ENCODE measurements at regions not wholly inside any gene's neighbourhood (a gene's known extent, or its start where the extent isn't known, plus 50 kb on each side); places are given as distances from the start of the nearest gene placed in this dataset.
"Not testable (repeated sequence)": the region's sequence is repeated elsewhere in the genome, so short reads cannot be mapped to it uniquely, and the experiment has no call there.

DNA sequence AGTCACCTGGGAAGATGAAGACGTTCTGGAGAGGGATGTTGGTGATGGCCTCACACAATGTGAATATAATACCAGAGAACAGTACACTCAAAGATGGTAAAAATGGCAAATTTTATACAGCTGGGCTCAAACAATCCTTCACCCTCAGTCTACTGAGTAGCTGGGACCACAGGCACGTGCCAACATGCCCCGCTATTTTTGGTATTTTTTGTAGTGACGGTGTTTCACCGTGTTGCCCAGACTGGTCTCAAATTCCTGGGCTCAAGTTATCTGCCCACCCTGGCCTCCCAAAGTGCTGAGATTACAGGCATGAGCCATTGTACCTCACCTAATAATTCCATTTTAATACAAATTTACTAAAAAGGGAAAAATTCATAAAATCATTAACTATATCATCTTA, 280.3 kb upstream of the HSFY2 start:
- no peak for DNase-seq (ENCODE audit: low spot score)

DNA sequence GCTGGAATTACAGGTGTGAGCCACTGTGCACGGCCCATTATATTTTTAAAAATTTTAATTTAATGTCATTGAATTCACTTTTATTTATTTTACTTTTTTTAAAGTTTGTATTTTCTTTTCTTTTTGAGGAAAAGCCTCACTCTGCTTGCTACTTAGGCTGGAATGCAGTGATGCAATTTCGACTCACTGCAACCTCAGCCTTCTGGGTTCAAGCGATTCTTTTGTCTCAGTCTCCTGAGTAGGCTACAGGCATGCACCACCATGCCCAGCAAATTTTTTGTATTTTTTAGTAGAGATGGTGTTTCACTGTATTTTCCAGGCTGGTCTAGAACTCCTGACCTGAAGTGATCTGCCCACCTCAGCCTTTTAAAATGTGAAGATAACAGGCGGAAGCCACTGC, 277.5 kb upstream of the HSFY2 start:
- DNase-seq (ENCODE audit: low spot score), result no peak

DNA sequence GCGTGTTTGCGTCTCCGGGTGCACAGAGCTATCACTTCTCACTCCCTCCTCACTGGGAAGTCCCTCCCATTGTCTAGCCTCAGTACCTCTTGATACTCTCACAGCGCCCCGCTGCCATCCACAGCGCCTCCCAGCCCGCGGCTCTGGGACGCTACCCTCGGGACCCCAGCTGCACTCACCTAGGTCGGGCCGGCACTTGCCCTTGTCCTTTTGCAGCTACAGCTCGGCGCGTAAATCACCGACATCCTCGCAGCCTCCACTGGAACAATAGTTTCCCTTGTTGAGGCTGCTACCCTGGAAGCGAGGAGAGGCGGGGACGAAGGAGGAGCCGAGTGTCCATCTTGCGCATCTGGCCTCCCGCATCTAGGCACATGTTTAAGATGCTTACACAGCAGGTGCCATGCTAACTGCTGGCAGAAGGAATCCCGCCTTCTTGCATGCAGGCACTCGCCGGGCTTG, 269.5 kb upstream of the HSFY2 start:
- DNase-seq (ENCODE audit: low spot score), result no peak

DNA sequence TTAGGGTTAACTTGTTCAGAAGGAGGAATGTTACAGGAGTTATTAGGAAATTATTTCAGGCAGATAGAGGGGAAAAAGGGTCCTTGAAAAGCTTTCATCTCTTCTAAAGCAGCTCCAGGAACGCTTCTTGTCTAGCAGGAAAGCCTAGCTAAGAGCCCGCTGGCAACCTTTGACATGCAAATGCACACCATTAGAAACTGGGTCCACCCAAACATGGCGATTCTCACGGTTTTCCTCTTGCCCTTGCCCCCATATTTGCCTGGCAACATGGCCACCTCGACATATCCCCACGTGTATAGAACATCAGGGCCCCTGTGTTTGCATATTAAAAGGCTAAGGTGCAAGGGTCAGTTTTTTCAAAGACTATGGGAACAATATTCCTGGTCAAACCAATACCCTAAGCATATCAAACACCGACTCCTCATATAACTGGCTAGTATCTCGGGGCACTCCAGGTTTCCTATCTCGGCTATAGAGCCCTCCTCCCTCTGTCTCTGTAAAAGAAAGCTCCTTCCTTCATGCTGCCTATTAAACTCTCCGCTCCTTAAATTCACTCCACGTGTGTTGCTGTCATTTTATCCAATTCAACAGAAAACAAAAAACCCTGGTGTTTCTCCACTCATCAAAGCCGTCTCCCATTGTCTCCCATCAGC, 268.9 kb upstream of the HSFY2 start:
- DNase-seq (ENCODE audit: low spot score), result no peak

DNA sequence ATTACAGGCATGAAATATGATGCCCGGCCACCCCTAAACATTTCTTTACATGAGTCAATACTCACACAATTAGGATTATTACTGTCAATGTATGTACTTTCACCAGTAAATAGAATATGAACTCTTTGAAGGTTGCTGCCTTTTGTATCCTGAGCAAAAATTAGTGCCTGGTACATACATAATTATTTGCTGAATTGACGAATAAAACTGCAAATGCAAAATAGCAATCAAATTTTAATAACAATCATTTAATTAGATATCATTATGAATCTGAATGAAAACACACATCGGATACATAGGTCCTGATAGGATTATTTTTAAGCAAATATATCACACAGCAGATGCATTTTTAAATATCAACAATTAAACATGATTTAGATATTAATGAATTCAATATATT, 253.1 kb upstream of the HSFY2 start:
- no peak for DNase-seq (ENCODE audit: low spot score)

DNA sequence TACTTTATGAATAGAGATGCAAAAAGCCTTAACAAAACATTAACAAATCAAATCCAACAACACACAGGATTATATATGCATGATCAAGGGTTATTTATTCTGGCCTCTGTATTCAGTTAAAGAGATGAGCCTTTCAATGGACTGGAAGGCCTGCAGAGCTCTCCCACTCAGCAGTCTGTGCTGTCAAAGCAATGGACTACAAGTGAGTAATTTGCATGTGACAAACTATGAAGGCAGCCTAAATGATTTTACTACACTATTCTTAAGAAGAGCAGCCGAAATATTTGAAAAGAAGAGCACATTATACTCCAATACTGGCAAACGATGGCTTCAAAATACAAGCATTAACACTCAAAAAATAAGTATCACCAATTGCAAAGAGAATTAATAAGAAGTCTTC, 250.4 kb upstream of the HSFY2 start:
- DNase-seq (ENCODE audit: low spot score), result no peak

DNA sequence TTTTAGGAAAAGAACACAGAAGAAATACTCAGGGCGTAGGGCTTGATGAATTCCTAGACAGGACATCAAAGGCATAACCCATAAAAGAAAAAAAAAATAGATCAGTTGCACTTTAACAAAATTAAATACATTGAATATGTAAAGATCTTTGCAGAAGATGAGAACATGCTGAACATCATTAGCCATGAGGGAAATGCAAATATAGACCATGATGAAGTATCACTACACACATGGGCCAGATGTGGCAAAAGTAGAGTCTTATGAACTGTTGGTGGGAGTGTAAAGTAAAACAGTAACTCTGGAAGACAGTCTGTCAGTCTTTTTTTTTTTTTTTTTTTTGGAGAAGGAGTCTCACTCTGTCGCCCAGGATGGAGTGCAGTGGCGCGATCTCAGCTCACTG, 246.7 kb upstream of the HSFY2 start:
- DNase-seq (ENCODE audit: low spot score), result no peak

DNA sequence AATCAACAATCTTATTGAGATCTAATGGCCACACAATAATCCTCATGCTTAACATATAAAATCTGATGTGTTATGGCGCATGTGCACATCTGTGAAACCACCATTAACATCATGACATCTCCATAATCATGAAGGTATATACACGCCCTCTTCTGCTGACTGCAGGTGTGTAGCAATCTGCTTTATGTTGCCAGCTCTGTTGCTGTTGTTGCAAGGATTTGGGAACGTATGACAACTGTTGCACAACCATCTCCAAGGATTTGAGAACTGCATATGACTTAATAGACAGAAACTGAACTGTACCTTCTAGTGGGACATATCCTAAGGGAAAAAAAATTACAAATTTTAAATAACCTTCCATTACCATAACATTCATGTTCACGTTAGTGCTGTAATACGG, 243.5 kb upstream of the HSFY2 start:
- no peak for DNase-seq (ENCODE audit: low spot score)

DNA sequence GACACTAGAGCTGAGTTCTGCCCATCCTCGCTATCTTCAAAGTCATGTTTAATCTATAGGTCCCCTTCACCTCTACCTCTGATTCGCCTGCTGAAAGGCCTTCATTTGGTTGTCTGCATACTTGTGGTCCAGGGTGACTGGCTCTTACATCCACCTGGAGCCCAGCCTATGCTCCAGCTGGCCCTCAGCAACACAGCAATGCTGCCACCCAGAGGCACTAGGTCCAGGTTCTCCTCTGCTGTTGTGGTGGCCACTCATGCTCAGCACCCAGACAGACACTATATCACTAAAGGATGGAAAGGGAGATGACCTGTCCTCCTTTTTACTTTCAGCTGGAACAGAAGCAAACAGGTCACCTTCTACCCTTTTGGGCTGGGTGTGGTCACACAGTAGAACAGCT, 242.3 kb upstream of the HSFY2 start:
- DNase-seq (ENCODE audit: low spot score), result peak; percentile 6

DNA sequence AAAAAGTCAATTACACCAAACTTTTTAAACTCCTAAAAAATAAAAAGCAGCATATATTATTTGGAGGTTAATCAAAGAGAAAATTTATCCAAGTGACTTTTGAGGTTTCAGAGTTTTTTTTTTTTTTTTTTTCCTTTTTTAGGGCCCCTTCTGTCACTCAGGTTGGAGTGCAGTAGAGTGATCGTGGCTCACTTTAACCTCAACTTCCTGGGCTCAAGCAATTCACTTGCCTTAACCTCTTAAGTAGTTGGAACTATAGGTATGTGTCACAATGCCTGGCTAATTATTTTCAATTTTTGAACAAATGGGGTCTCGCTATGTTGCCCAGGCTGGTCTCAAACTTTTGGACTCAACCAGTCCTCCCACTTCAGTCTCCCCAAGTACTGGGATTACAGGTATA, 241.7 kb upstream of the HSFY2 start:
- no peak for DNase-seq (ENCODE audit: low spot score)

DNA sequence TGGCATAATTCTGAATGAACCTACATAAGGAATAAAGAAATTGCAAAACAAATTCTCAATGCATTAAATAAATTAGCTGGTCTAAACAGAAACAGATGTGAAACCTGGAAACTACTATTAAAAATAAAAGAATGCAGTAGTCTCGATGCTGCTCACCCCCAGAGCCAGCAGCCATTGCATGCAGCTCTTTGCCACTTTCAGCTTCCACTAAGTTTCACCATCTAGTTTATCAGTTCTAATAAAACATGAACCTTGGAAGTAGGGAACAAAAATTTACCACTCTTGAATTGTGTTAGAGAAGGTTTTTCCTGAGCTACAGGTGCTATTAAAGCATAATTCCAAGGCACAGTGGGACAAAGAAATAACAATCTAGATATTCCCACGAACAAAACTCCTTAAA, 239.4 kb upstream of the HSFY2 start:
- peak; percentile 16 for DNase-seq (ENCODE audit: low spot score)

DNA sequence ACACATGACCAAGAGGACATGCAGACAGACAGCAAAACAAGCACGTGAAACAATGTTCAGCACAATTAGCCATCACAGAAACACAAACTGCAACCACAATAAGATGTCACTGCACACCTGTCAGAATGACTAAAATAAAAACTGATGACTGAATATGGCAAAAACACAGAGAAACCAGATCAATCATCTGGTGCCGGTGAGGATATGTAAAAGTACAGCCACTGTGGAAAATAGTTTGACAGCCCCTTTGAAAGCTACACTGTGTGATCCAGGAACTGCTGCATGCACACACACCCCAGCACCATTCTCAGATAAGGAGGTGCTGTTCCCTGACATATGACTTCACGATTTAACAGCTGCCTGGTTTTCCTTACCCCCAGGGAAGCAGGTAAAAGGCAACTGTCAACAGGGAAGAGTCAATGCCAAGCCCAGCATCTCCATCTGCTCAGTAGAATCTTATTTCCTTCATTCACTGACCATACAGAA, 238.1 kb upstream of the HSFY2 start:
- no peak for DNase-seq (ENCODE audit: low spot score)

DNA sequence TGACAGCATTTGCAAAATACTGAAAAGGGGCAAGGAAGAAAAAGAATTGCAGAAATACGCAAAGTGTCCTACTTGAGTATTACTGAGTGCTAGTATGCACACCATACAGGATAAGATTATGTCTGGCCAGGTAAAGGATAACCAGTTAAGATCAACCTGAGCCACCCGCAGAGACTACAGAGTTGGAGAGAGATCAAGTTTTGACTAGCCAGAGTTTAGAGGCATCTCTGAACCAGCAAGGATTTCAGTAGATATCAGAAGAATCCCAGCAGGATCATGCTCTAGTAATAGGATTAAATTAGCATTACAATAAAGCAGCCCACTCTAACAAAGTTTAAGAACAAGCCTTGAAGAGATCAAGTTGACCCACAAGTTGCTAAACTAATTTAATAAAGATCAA, 232.7 kb upstream of the HSFY2 start:
- no peak for DNase-seq (ENCODE audit: low spot score)

DNA sequence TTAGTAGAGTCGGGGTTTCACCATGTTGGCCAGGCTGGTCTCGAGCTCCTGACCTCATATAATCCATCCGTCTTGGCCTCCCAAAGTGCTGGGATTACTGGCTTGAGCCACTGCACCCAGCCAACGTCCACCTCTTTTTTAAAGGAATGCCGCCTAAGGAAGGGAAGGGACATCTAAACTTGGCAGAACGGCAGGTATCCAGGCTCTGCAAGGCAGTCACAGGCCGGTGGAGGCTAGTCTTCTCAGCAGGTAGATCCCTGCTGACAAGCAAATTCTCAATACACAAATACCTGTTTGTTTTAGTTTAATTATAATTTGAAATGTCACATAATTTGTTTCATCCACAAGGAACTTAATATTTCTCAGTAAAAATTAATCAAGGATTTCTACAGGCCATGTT, 232.0 kb upstream of the HSFY2 start:
- DNase-seq (ENCODE audit: low spot score), result no peak

DNA sequence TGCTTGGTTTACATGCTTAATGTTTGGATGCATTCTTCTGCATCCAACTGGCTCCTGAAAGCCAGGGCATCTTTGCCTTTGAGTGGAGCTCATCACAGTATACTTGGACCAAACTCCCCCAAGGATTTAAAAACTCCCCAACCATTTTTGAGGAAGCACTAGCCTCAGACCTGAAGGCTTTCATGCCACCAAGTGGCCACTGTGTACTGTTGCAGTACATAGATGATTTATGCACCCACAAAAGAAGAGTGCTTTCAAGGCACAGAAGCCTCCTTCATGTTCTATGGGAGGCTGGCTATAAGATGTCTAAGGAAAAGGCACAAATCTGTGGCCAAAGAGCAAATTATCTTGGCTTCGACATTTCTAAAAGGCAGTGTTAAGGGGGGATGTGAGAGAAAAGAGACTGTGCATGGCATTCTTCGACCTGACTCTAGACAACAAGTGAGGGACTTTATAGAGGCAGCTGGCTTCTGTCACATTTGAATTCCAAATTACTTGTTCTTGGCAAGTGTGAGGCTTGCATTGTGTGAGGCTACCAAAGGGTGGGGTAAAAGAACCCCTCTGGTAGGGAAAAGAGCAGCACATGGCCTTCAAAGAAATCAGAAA, 224.2 kb upstream of the HSFY2 start:
- no peak for DNase-seq (ENCODE audit: low spot score)

DNA sequence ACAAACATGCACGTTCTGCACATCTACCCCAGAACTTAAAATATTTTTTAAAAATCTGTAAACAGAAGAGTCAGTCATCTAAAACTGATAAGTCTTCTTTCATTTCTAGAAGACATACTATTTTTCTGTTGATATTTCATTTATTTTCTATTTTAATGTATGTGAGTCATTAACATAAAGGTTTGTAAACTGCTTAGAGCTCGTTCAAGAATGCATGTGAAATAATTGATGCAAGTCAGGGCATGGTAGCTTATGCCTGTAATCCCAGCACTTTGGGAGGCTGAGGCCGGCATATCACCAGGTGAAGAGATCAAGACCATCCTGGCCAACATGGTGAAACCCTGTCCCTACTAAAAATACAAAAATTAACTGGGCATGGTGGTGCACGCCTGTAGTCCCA, 219.9 kb upstream of the HSFY2 start:
- DNase-seq (ENCODE audit: low spot score), result no peak

DNA sequence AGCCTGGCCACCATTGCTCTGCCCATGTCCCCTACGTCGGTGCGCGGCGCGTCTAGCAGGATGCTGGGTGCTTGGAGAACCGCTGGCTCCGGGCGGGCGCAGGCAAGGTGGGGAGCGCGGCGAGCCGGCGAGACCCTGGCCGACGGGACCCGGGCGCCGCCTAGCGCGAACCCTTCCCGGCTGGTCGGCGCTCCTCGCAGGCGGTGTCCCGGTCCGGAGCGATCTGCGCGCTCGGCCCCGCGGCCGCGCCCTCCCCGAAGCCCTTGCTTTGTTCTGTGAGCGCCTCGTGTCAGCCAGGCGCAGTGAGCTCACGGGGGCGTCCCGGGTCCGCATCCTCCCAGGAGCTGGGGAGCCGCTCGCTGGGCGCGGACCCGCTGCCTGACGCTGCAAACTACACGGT, 219.1 kb upstream of the HSFY2 start:
- DNase-seq (ENCODE audit: low spot score), result not testable (repeated sequence)

DNA sequence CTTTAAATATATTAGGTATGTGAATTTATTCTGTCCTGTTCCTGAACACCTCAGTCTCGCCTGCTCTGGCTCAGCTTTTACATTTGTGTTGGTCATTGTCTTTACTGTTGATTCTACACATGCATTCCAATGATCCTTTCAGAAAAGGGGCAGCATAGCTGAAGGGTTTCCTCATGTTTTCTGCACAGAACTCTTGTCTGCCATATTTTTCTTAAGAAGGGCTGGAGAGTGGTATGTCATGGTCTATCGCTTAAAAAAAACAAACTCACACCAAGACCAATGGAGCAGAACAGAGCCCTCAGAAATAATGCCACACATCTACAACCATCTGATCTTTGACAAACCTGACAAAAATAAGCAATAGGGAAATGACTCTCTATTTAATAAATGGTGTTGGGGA, 215.8 kb upstream of the HSFY2 start:
- no peak for DNase-seq (ENCODE audit: low spot score)

DNA sequence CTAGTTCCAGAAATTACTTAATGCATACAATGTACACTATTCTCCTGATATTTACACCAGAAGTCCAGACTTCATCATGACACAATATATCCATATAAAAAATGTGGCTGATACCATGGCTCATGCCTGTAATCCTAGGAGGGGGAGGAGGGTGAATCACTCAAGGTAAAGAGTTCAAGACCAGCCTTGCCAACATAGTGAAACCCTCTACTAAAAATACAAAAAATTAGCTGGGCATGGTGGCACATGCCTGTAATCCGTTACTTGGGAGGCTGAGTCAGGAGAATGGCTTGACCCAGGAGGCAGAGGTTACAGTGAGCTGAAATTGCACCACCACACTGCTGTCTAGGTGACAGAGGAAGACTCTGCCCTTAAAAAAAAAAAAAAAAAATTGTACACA, 192.5 kb upstream of the HSFY2 start:
- DNase-seq (ENCODE audit: low spot score), result no peak

DNA sequence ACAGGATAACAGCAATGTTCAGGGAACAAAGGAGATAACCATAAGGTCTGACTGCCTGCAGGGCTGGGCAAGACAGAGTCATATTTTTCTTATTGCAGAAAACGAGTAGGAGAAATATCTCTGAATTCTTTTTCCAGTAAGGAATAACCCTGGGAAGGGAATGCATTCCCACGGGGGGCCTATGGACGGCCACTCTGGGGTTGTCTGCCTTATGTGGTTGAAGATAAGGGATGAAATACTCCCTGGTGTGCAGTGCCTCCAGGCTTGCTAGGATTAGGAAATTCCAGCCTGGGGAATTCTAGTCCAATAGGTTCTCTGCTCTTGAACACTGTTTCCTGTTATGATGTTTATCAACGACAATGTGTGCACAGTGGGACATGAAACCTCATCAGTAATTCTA, 185.3 kb upstream of the HSFY2 start:
- DNase-seq (ENCODE audit: low spot score), result no peak

DNA sequence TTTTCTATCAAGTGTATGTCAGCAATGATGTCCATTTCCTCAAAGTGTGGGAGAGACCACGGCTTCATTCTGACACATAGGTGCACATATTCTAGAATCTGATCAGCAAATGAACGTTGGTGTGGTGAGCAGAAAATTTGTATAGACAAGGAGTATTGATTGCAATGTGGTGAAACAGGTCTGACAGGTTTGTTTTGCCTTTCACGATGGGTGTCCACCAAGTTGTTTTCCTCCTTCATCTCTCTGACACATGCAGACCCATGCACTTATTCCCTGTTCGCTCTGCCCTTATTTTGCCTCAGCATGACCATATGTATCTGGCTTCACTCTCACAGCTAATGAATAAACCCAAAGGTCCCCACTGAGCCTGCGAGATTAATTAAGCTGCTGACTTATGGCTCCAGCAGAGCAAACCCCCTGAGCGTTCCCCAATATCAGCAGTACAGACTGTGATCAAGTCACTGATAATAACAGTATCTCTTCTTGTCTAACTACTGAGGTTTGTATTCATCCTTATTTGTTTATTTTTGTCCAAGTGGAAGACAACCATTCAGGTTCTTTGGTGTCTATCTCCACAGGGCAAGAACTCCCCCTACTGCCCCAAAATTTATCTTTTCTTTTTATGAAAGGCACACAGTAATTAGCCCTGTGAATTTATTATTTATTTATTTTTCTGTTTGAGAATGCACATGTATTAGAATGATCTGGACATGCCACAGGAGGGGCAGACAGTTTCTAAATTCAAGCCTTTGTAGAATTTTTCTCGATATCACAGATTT, 178.3 kb upstream of the HSFY2 start:
- DNase-seq (ENCODE audit: low spot score), result no peak

DNA sequence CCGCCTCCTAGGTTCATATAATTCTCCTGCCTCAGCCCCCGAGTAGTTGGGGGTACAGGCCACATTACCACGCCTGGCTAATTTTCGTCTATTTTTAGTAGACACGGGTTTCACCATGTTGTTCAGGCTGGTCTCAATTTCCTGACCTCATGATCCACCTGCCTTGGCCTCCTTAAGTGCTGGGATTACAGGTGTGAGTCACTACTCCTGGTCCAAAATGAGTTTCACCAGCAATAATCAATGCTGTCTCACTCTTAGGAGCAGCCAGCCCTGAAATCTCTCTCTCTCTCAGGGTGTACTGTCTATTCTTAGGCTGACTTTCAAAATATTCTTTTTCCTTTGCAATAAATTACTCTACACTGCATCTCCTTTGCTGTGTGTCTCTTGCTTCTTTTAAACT, 177.5 kb upstream of the HSFY2 start:
- DNase-seq (ENCODE audit: low spot score), result no peak

DNA sequence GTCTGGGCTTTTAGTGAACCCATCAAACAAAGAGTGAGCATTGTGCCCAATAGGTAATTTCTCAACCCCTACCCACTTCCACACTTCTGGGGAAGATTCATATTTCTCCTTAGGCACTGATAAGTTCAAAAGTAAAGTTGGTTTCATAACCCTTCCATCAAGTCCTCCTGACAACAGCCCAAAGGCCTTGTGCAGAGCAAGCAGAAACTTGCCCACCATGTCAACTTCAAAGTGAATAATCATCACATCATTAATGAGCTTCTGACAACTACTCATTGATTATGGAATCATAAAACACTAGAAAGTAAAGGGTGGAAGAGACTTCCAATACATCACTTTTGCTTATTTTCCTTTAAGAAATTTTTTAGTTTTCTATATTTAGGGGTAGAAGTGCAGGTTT, 163.3 kb upstream of the HSFY2 start:
- no peak for DNase-seq (ENCODE audit: low spot score)
